ENCODE measurements at regions not wholly inside any gene's neighbourhood (a gene's known extent, or its start where the extent isn't known, plus 50 kb on each side); places are given as distances from the start of the nearest gene placed in this dataset.
"Not testable (repeated sequence)": the region's sequence is repeated elsewhere in the genome, so short reads cannot be mapped to it uniquely, and the experiment has no call there.

GRCh38 chr3:159672728-159673688 is 315.6 kb upstream of the IL12A start:
- Mint-ChIP-seq H3K27ac (no peak overlapping the region), H3K27me3 (no peaks in the 10 kb centered on the region), H3K4me1 (no peaks in the 10 kb centered on the region), H3K36me3 (ENCODE audit: low read depth) (no peaks in the 10 kb centered on the region), H3K4me3 (no peak overlapping the region)
- DNase-seq (no peak), ATAC-seq (no peak)
- no peaks in the 10 kb centered on the region for H3K9me3 ChIP-seq (ENCODE audit: control insufficient read depth, low read length, poor library complexity, severe bottlenecking)

- no peaks in the 10 kb centered on the region for H3K36me3 Mint-ChIP-seq (ENCODE audit: low read depth)
- no peak overlapping the region for H3K27ac Mint-ChIP-seq
- H3K4me3 Mint-ChIP-seq = no peak overlapping the region
- H3K9me3 ChIP-seq (ENCODE audit: control insufficient read depth, low read length, poor library complexity, severe bottlenecking) = no peaks in the 10 kb centered on the region
- no peaks in the 10 kb centered on the region for H3K27me3 Mint-ChIP-seq
- ATAC-seq (no peak), DNase-seq (no peak)
- H3K4me1 Mint-ChIP-seq = no peaks in the 10 kb centered on the region
Measured at GRCh38 chr3:159674583-159674982, 314.1 kb upstream of the IL12A start.

DNA sequence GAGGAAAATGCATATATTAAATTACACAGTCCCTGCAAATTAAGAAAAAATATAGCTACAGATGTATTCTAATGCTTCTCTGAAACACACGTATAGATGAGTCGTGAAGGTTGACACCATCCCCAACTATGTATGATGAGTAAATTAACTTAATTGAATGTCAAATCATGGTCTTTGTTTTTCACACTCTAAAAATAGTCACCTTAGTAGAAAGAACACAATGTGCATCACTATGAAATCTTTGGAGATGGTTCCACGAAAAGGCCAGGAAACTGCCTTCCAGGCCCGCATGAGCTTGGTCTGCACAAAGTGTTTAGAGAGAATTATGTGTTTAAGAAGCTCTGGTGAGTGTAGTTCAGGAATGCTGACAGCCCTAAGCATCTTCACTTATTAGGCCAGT is 313.4 kb upstream of the IL12A start:
- DNase-seq = no peak

DNA sequence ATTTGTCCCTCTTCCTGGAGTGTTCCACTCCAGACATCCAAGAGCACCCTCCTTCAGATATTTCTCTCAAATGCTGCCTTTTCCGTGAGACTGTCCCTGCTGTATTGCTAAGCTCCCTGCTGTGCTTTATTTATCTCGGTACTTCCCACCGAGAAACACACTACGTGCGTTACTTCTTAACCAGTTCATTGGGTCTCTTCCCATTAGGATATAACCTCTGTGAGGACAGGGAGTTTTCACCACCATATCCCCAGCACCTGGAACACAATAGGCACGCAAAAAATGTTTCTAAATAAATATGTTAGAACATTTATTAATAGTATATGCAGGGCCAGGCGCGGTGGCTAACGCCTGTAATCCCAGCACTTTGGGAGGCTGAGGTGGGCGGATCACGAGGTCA is 308.7 kb upstream of the IL12A start:
- Mint-ChIP-seq H3K4me1 (no peaks in the 10 kb centered on the region), H3K36me3 (ENCODE audit: low read depth) (no peaks in the 10 kb centered on the region), H3K4me3 (no peak overlapping the region), H3K27ac (no peak overlapping the region), H3K27me3 (no peaks in the 10 kb centered on the region)
- ATAC-seq = no peak
- no peak for DNase-seq
- no peaks in the 10 kb centered on the region for H3K9me3 ChIP-seq (ENCODE audit: control insufficient read depth, low read length, poor library complexity, severe bottlenecking)

More for the DNA sequence above, 313.4 kb upstream of the IL12A start:
- no peak overlapping the region for H3K4me3 Mint-ChIP-seq
- no peaks in the 10 kb centered on the region for H3K36me3 Mint-ChIP-seq (ENCODE audit: low read depth)
- no peak for ATAC-seq
- no peaks in the 10 kb centered on the region for H3K9me3 ChIP-seq (ENCODE audit: control insufficient read depth, low read length, poor library complexity, severe bottlenecking)
- no peaks in the 10 kb centered on the region for H3K4me1 Mint-ChIP-seq
- H3K27me3 Mint-ChIP-seq = no peaks in the 10 kb centered on the region
- H3K27ac Mint-ChIP-seq = no peak overlapping the region

DNA sequence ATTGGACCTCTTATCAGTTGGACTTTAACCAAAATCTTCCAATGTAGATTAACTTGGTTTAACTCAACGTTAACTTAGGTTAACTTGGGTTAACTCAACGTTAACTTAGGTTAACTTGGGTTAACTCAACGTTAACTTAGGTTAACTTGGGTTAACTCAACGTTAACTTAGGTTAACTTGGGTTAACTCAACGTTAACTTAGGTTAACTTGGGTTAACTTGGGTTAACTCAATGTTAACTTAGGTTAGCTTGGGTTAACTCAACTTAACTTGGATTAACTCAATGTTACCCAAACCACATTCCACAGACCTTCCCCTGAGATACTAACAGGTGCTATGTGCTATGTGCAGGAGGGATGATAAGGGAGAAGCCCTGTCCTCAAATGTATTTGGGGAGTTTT is 306.9 kb upstream of the IL12A start:
- not testable (repeated sequence) for DNase-seq; H3K27ac Mint-ChIP-seq; ATAC-seq; H3K4me3 Mint-ChIP-seq; H3K27me3 Mint-ChIP-seq; H3K9me3 ChIP-seq (ENCODE audit: control insufficient read depth, low read length, poor library complexity, severe bottlenecking); H3K36me3 Mint-ChIP-seq (ENCODE audit: low read depth); H3K4me1 Mint-ChIP-seq

DNA sequence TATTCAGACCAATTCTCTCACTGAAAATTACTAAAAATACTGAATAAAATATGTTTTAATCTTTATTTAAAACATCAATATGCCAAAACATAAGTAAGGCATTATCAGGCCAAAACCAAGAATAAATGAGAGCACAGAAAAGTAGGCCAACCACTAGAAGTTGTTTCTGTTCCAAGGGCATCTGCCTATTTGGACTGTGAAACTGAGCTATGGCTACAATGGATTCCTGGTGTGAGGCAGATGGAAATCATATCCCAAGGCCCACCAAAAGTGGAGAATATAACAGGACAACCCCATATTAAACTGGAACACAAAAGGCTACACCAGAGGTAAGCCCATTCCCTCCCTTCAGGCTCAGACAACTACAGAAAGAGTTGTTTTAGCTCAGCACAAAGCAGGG is 302.8 kb upstream of the IL12A start:
- no peaks in the 10 kb centered on the region for H3K4me1 Mint-ChIP-seq
- H3K4me3 Mint-ChIP-seq = no peak overlapping the region
- H3K27ac Mint-ChIP-seq = no peak overlapping the region
- no peaks in the 10 kb centered on the region for H3K9me3 ChIP-seq (ENCODE audit: control insufficient read depth, low read length, poor library complexity, severe bottlenecking)
- no peak for ATAC-seq
- H3K36me3 Mint-ChIP-seq (ENCODE audit: low read depth) = no peaks in the 10 kb centered on the region
- no peak for DNase-seq
- no peaks in the 10 kb centered on the region for H3K27me3 Mint-ChIP-seq

- H3K9me3 ChIP-seq (ENCODE audit: control insufficient read depth, low read length, poor library complexity, severe bottlenecking) = peaks cover 5% of the 10 kb centered on the region
- Mint-ChIP-seq H3K4me3 (no peak overlapping the region), H3K4me1 (no peaks in the 10 kb centered on the region)
Measured at GRCh38 chr3:159693226-159693625, 295.4 kb upstream of the IL12A start.

DNA sequence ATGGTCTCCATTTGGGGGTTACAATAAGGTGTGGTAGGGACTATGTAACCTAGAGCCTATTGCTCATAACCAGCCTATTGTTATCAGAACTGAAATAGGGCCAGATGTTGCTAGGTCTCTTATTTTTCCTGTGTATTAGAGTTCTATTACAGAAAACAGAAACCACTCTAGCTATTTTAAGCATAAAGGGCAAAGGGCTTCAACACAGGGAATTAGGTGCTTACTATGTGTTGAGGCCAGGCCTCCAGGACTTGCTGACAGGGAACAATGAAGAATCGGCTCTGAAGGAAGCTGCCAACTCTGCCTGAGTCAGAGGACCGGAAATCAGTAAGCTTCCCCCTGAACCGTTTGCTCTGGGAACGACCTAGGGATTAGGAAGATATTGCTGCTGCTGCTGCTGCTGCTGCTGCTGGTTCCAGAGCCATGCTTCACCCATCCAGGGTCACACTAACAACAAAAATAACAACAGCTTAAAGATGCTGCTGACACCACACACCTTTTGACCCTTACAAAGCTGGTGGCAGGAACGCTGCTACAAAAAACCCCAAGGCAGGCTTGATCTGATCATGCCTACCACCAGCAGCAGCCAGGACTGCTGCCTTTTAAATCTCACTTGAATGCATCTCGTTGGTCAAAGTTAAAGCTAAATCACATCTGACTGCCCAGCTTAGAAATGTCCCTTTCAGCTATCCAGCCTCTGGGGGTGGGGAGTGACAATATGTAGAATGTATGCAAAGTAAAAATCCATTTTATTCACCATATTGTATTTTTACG is 276.9 kb upstream of the IL12A start:
- H3K4me1 Mint-ChIP-seq = no peaks in the 10 kb centered on the region
- no peaks in the 10 kb centered on the region for H3K9me3 ChIP-seq (ENCODE audit: control insufficient read depth, low read length, poor library complexity, severe bottlenecking)
- DNase-seq = no peak
- H3K27ac Mint-ChIP-seq = no peak overlapping the region
- H3K36me3 Mint-ChIP-seq (ENCODE audit: low read depth) = no peaks in the 10 kb centered on the region
- no peaks in the 10 kb centered on the region for H3K27me3 Mint-ChIP-seq
- no peak overlapping the region for H3K4me3 Mint-ChIP-seq
- ATAC-seq = no peak

More at GRCh38 chr3:159693226-159693625, 295.4 kb upstream of the IL12A start:
- ATAC-seq = no peak
- H3K27ac Mint-ChIP-seq = no peak overlapping the region
- DNase-seq = no peak
- no peaks in the 10 kb centered on the region for H3K36me3 Mint-ChIP-seq (ENCODE audit: low read depth)
- no peaks in the 10 kb centered on the region for H3K27me3 Mint-ChIP-seq

- Mint-ChIP-seq H3K4me3 (no peak overlapping the region), H3K27ac (no peak overlapping the region), H3K4me1 (no peaks in the 10 kb centered on the region), H3K27me3 (no peaks in the 10 kb centered on the region), H3K36me3 (ENCODE audit: low read depth) (no peaks in the 10 kb centered on the region)
- ATAC-seq = no peak
- H3K9me3 ChIP-seq (ENCODE audit: control insufficient read depth, low read length, poor library complexity, severe bottlenecking) = no peaks in the 10 kb centered on the region
- DNase-seq = no peak
Measured at GRCh38 chr3:159721324-159721723, 267.3 kb upstream of the IL12A start.

GRCh38 chr3:159723295-159723694 is 265.3 kb upstream of the IL12A start:
- DNase-seq (no peak), ATAC-seq (no peak)
- Mint-ChIP-seq H3K4me3 (no peak overlapping the region), H3K27me3 (no peaks in the 10 kb centered on the region), H3K27ac (no peak overlapping the region), H3K4me1 (no peaks in the 10 kb centered on the region), H3K36me3 (ENCODE audit: low read depth) (no peaks in the 10 kb centered on the region)
- H3K9me3 ChIP-seq (ENCODE audit: control insufficient read depth, low read length, poor library complexity, severe bottlenecking) = no peaks in the 10 kb centered on the region

DNA sequence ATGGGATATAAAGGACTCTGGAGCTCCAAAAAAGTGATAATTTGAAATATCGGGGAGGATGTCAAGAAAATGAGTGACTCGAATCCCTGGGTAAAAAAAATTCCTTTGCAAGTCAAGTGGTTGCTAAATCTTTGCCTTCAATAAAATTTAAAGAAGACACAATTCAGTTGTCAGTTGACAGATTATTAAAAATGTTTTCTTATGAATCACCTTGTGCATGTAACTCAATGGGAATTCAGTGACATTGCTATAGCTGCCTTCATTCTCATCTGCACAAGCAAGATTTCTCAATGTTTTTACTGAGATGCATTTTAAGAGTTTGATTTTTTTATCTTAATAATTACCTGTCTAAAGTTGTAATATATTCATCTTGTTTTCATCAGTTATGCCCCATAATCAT is 264.0 kb upstream of the IL12A start:
- Mint-ChIP-seq H3K4me3 (no peak overlapping the region), H3K27ac (no peak overlapping the region), H3K27me3 (no peaks in the 10 kb centered on the region), H3K4me1 (no peaks in the 10 kb centered on the region), H3K36me3 (ENCODE audit: low read depth) (no peaks in the 10 kb centered on the region)
- DNase-seq (no peak), ATAC-seq (no peak)
- no peaks in the 10 kb centered on the region for H3K9me3 ChIP-seq (ENCODE audit: control insufficient read depth, low read length, poor library complexity, severe bottlenecking)

- H3K4me3 Mint-ChIP-seq = no peak overlapping the region
- H3K27ac Mint-ChIP-seq = no peak overlapping the region
- H3K9me3 ChIP-seq (ENCODE audit: control insufficient read depth, low read length, poor library complexity, severe bottlenecking) = no peaks in the 10 kb centered on the region
- no peak for DNase-seq
- H3K4me1 Mint-ChIP-seq = no peaks in the 10 kb centered on the region
- no peak for ATAC-seq
- no peaks in the 10 kb centered on the region for H3K27me3 Mint-ChIP-seq
- no peaks in the 10 kb centered on the region for H3K36me3 Mint-ChIP-seq (ENCODE audit: low read depth)
Measured at GRCh38 chr3:159726231-159726964, 262.2 kb upstream of the IL12A start.

DNA sequence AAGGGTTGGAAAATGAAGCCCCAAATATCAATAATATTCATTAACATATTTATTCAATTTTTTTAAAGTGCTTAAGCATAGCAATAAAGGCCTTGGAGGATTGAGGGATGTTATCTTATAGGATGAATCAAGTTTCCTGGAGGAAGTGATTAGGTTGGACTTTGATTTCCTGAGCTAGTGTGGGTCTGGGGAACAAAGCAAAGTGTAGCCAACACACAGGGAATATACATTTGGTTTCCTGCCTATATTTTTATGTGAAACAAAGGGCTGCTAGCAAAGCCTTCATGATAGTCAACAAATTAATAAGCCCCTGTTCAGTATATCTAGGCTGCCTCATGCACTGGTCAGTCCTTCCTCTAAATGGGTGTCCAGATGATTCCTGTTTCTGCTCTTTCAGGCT is 261.1 kb upstream of the IL12A start:
- no peaks in the 10 kb centered on the region for H3K36me3 Mint-ChIP-seq (ENCODE audit: low read depth)
- H3K27me3 Mint-ChIP-seq = peaks cover 4% of the 10 kb centered on the region
- no peak overlapping the region for H3K4me3 Mint-ChIP-seq
- no peak overlapping the region for H3K27ac Mint-ChIP-seq
- DNase-seq (no peak), ATAC-seq (no peak)
- peaks cover 2% of the 10 kb centered on the region for H3K4me1 Mint-ChIP-seq
- no peaks in the 10 kb centered on the region for H3K9me3 ChIP-seq (ENCODE audit: control insufficient read depth, low read length, poor library complexity, severe bottlenecking)
